Small intestine (tissue), 7 donors: ENCODE measurements at regions not wholly inside any gene's neighbourhood (a gene's known extent, or its start where the extent isn't known, plus 50 kb on each side); places are given as distances from the start of the nearest gene placed in this dataset.

Source experiments
- DNase-seq, 2 donors: peaks; one replicate each; pipeline versions ENCODE4 v3.0.0 to v3.0.0-alpha.2; 2013
- FAIRE-seq: peaks from 2 replicates; lab custom pipeline; 2012; peaks lifted over from hg19 to GRCh38; lab: Jason Lieb, UNC
- H3K27ac ChIP-seq, 3 donors: one replicate each; pipeline ENCODE4 v1.5.1; 2013; ENCODE audit warnings: low read length in 2 of 3, mild to moderate bottlenecking in 2 of 3, control low read depth in 1 of 3, inconsistent platforms in 1 of 3, low read depth in 1 of 3, moderate library complexity in 1 of 3
- H3K27me3 ChIP-seq, 3 donors: one replicate each; pipeline ENCODE4 v1.6.1; 2013; ENCODE audit warnings: low read length in 3 of 3, inconsistent platforms in 1 of 3; ENCODE audit not compliant: control insufficient read depth in 3 of 3, insufficient read depth in 3 of 3
- H3K36me3 ChIP-seq, 3 donors: one replicate each; pipeline ENCODE4 v1.6.1; 2013; ENCODE audit warnings: low read length in 3 of 3, inconsistent platforms in 1 of 3, low read depth in 1 of 3, mild to moderate bottlenecking in 1 of 3, moderate library complexity in 1 of 3; ENCODE audit not compliant: control insufficient read depth in 3 of 3, insufficient read depth in 2 of 3
- H3K4me1 ChIP-seq, 3 donors: one replicate each; pipeline ENCODE4 v1.6.1; 2013; ENCODE audit warnings: low read length in 2 of 3, inconsistent platforms in 1 of 3, low read depth in 1 of 3, mild to moderate bottlenecking in 1 of 3, moderate library complexity in 1 of 3; ENCODE audit not compliant: control insufficient read depth in 3 of 3, insufficient read depth in 2 of 3
- H3K4me3 ChIP-seq, 3 donors: one replicate each; pipeline ENCODE4 v1.5.1; 2013; ENCODE audit warnings: low read length in 3 of 3, control low read depth in 1 of 3, inconsistent platforms in 1 of 3, low read depth in 1 of 3, mild to moderate bottlenecking in 1 of 3, moderate library complexity in 1 of 3
- H3K9me3 ChIP-seq, 2 donors: one replicate each; pipeline ENCODE4 v1.6.1; 2013; ENCODE audit warnings: low read depth in 1 of 2, low read length in 1 of 2; ENCODE audit not compliant: control insufficient read depth in 2 of 2, insufficient read depth in 1 of 2
- WGBS, 3 donors: extraction: QIAGEN DNeasy Blood & Tissue Kit; methylation state at CpG; one replicate each; pipeline ENCODE4 v1.1.7; 2013; 5-methylcytosine and 5-hydroxymethylcytosine counted together
- donor health status: healthy with polysubstance abuse.
- donor health status: control.
- donor health status: control.
- donor health status: Bipolar disorder and iron deficiency.
- donor health status: healthy.

GRCh38 chr10:64519427-64519826, 998.2 kb downstream of the REEP3 start:
- no peak overlapping the region for H3K27ac ChIP-seq
- H3K4me1 ChIP-seq, result no peaks in the 10 kb centered on the region
- no peaks in the 10 kb centered on the region for H3K36me3 ChIP-seq
- no peaks in the 10 kb centered on the region for H3K9me3 ChIP-seq
- H3K27me3 ChIP-seq, result no peaks in the 10 kb centered on the region
- 45 to 70% (median 51%) methylated on average over 2 of the region's 2 CpGs for WGBS, 3 donors
- FAIRE-seq (no peak), DNase-seq (no peak)
- H3K4me3 ChIP-seq, result no peak overlapping the region

DNA sequence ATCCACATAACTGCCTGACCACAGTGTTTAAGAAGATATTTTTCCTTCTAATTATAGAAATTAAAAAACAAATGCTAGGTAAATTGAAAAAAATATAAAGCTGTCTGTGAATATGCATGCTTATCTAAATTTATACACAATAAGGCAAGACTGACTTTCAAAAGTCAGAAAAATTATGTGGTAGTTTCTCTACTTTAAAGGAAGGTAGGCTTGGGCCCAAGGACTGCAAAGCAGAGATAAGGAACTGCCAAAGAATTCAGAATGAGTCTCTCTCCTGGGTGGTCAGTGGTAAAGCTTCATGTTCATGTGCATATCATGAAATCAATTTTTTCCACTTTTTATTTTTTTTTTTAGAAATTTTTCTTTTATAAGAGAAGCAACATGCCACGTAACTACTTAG, 998.6 kb downstream of the REEP3 start:
- WGBS, 3 donors, result 89 to 93% (median 91%) methylated on average over 1 of the region's 1 CpG
- no peaks in the 10 kb centered on the region for H3K9me3 ChIP-seq
- no peaks in the 10 kb centered on the region for H3K27me3 ChIP-seq
- DNase-seq (no peak), FAIRE-seq (no peak)
- H3K27ac ChIP-seq, result no peak overlapping the region
- H3K4me3 ChIP-seq, result no peak overlapping the region
- no peaks in the 10 kb centered on the region for H3K4me1 ChIP-seq
- H3K36me3 ChIP-seq, result no peaks in the 10 kb centered on the region

DNA sequence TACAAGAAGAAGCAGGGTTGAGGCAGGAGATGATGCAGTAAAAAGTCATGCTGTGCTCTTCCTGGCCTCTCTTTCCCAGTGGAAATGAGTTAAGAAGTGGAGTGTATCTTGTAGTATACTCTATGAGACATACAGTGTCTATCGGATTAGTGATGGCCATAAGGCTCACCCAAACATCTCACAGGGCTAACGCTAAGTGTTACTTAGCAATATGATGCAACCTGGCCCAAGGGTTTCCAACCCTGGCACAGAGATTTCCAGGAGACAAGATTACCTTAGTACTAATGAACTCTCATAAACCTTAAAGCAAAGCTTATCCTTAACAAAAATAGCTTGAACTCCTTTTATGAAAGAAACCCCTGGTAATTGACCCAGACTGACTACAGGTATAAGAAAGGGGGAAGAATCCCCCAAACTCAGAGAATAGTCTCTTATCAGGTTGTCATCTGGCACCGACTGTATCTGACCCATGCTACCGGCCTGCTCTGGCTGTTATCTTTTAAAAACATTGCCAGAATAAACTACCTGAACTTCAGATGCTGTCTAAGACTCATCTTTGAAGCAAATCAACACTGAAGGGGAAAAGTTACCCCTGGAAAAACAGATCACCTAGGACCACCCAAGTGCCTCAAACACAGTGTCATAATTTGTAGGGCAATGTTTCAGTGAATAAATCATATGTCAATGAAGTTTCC, 1002.0 kb downstream of the REEP3 start:
- Histone ChIP-seq H3K27me3 (no peaks in the 10 kb centered on the region), H3K36me3 (no peaks in the 10 kb centered on the region), H3K27ac (no peak overlapping the region), H3K4me1 (no peaks in the 10 kb centered on the region), H3K9me3 (no peaks in the 10 kb centered on the region), H3K4me3 (no peak overlapping the region)
- DNase-seq, result no peak
- WGBS, 3 donors, result 49 to 71% (median 67%) methylated on average over 4 of the region's 4 CpGs
- FAIRE-seq, result no peak

GRCh38 chr10:64528294-64529002, 1007.2 kb downstream of the REEP3 start:
- Histone ChIP-seq H3K36me3 (no peaks in the 10 kb centered on the region), H3K9me3 (no peaks in the 10 kb centered on the region), H3K27ac (no peak overlapping the region), H3K4me3 (no peak overlapping the region), H3K27me3 (no peaks in the 10 kb centered on the region), H3K4me1 (no peaks in the 10 kb centered on the region)
- no peak for FAIRE-seq
- 75 to 81% (median 79%) methylated on average over 7 of the region's 7 CpGs for WGBS, 3 donors
- DNase-seq, result no peak

DNA sequence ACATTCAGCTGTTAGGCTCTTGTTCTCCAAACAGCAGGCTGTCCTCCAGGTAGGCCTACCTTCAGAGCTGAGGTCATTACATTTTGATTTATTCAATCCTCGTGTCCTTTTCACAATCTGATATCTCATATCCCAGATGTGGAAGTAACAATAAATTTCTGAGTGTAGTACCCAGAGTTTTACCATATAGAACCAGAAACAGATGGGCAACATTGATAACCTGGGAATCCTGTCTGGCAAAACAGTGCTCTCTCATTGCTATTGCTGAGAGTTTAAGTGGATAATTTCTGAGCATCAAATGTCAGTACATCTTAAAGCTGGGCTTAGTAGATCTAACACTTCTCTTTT, 1007.8 kb downstream of the REEP3 start:
- Histone ChIP-seq H3K36me3 (no peaks in the 10 kb centered on the region), H3K27ac (no peak overlapping the region), H3K27me3 (no peaks in the 10 kb centered on the region), H3K9me3 (no peaks in the 10 kb centered on the region), H3K4me1 (no peaks in the 10 kb centered on the region), H3K4me3 (no peak overlapping the region)
- WGBS, 3 donors, result 39 to 67% (median 49%) methylated on average over 1 of the region's 1 CpG
- DNase-seq (no peak), FAIRE-seq (no peak)

- Histone ChIP-seq H3K27ac (no peak overlapping the region), H3K4me1 (no peaks in the 10 kb centered on the region), H3K4me3 (no peak overlapping the region), H3K36me3 (no peaks in the 10 kb centered on the region), H3K27me3 (no peaks in the 10 kb centered on the region), H3K9me3 (no peaks in the 10 kb centered on the region)
- DNase-seq (no peak), FAIRE-seq (no peak)
- 91 to 98% (median 91%) methylated on average over 2 of the region's 2 CpGs for WGBS, 3 donors
Measured at GRCh38 chr10:64534616-64535015, 1013.4 kb downstream of the REEP3 start.

- no peak for FAIRE-seq
- Histone ChIP-seq H3K36me3 (no peaks in the 10 kb centered on the region), H3K4me3 (no peak overlapping the region), H3K4me1 (no peaks in the 10 kb centered on the region), H3K9me3 (no peaks in the 10 kb centered on the region), H3K27me3 (no peaks in the 10 kb centered on the region), H3K27ac (no peak overlapping the region)
- WGBS, 3 donors, result 85 to 88% (median 87%) methylated on average over 9 of the region's 9 CpGs
- DNase-seq, result no peak
Measured at GRCh38 chr10:64535131-64535867, 1014.1 kb downstream of the REEP3 start.

- Histone ChIP-seq H3K27me3 (no peaks in the 10 kb centered on the region), H3K9me3 (no peaks in the 10 kb centered on the region), H3K36me3 (no peaks in the 10 kb centered on the region), H3K4me3 (no peak overlapping the region), H3K27ac (no peak overlapping the region), H3K4me1 (no peaks in the 10 kb centered on the region)
- no peak for DNase-seq
- no peak for FAIRE-seq
Measured at GRCh38 chr10:64537112-64537511, 1015.9 kb downstream of the REEP3 start.
